Fibroblast of mammary gland (primary cell): ENCODE measurements at regions not wholly inside any gene's neighbourhood (a gene's known extent, or its start where the extent isn't known, plus 50 kb on each side); places are given as distances from the start of the nearest gene placed in this dataset.

Experiments used
- DNase-seq: peaks from one replicate; pipeline ENCODE4 v3.0.0-alpha.2; 2010; ENCODE audit warnings: low read depth
- H3K4me3 ChIP-seq: 2 replicates; pipeline ENCODE4 v1.5.1; 2011; ENCODE audit warnings: low read depth, mild to moderate bottlenecking, low read length, moderate library complexity; ENCODE audit not compliant: control insufficient read depth
- CTCF ChIP-seq: conservative IDR thresholded peaks from 2 replicates; pipeline ENCODE4 v1.5.1; 2011; ENCODE audit warnings: low read depth, low read length, inconsistent platforms; ENCODE audit not compliant: control insufficient read depth, insufficient read depth

- no peak for DNase-seq
- no peak overlapping the region for H3K4me3 ChIP-seq
- TF ChIP-seq CTCF: no peak
Observed at GRCh38 chr16:47886139-47886538, 269.7 kb downstream of the ABCC12 start.

GRCh38 chr16:47885489-47885888 is 270.3 kb downstream of the ABCC12 start:
- no peak overlapping the region for H3K4me3 ChIP-seq
- TF ChIP-seq CTCF: no peak
- no peak for DNase-seq

- no peak for DNase-seq
- H3K4me3 ChIP-seq: no peak overlapping the region
- no peak for TF ChIP-seq CTCF
Observed at GRCh38 chr16:47884116-47884725, 271.6 kb downstream of the ABCC12 start.

- no peak for DNase-seq
- TF ChIP-seq CTCF: no peak
- H3K4me3 ChIP-seq: no peak overlapping the region
Observed at GRCh38 chr16:47881574-47881973, 274.2 kb downstream of the ABCC12 start.

GRCh38 chr16:47880653-47881052 is 275.1 kb downstream of the ABCC12 start:
- DNase-seq: peak; percentile 3
- no peak for TF ChIP-seq CTCF
- no peak overlapping the region for H3K4me3 ChIP-seq

GRCh38 chr16:47877166-47877565 is 278.6 kb downstream of the ABCC12 start:
- no peak for DNase-seq
- no peak for TF ChIP-seq CTCF

GRCh38 chr16:47876511-47876910 is 279.3 kb downstream of the ABCC12 start:
- no peak for TF ChIP-seq CTCF
- DNase-seq: no peak
- no peak overlapping the region for H3K4me3 ChIP-seq

More at GRCh38 chr16:47877166-47877565, 278.6 kb downstream of the ABCC12 start:
- H3K4me3 ChIP-seq: no peak overlapping the region
